IPS-18a (cell line): ENCODE measurements at regions not wholly inside any gene's neighbourhood (a gene's known extent, or its start where the extent isn't known, plus 50 kb on each side); places are given as distances from the start of the nearest gene placed in this dataset.

ENCODE experiments used
- H3K27ac ChIP-seq: one replicate; pipeline ENCODE4 v1.5.1; 2013; ENCODE audit warnings: low read length
- H3K27me3 ChIP-seq: one replicate; pipeline ENCODE4 v1.6.1; 2013; ENCODE audit warnings: mild to moderate bottlenecking, low read length; ENCODE audit not compliant: control insufficient read depth, insufficient read depth
- H3K36me3 ChIP-seq: one replicate; pipeline ENCODE4 v1.6.1; 2013; ENCODE audit warnings: low read depth, low read length; ENCODE audit not compliant: control insufficient read depth
- H3K4me1 ChIP-seq: one replicate; pipeline ENCODE4 v1.6.1; 2013; ENCODE audit warnings: low read depth, low read length; ENCODE audit not compliant: control insufficient read depth
- H3K4me3 ChIP-seq: one replicate; pipeline ENCODE4 v1.5.1; 2013; ENCODE audit warnings: low read length
- H3K9ac ChIP-seq: one replicate; pipeline ENCODE4 v1.6.1; 2013; ENCODE audit warnings: mild to moderate bottlenecking, low read length, moderate library complexity
- H3K9me3 ChIP-seq: one replicate; pipeline ENCODE4 v1.6.1; 2013; ENCODE audit warnings: low read depth, low read length; ENCODE audit not compliant: control insufficient read depth

DNA sequence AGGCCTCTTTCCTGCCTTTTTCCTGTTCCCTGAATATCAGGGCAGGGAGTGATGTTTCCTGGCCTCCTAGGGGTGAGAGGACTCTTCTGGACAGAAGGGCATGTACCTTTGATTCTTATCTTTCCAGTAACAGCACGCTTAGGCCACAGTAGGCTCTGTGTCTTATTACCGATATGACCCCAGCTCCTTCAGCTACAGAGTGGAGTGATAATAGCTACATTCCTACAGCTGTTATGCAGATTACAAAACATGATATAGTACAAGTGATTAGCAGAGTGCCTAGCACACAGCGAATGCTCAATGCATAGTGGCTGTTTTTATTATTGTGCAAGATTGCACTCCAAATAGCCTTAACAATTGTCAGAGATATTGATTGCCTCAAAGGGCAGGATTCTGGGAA lies 574.2 kb downstream of the CCSER2 start:
- Histone ChIP-seq H3K4me3 (no peak overlapping the region), H3K36me3 (no peaks in the 10 kb centered on the region), H3K27ac (no peak overlapping the region), H3K27me3 (no peaks in the 10 kb centered on the region), H3K9me3 (no peaks in the 10 kb centered on the region), H3K4me1 (peaks cover 3% of the 10 kb centered on the region), H3K9ac (no peak overlapping the region)

GRCh38 chr10:84903320-84903719 lies 574.9 kb downstream of the CCSER2 start:
- H3K9me3 ChIP-seq, result no peaks in the 10 kb centered on the region
- H3K4me3 ChIP-seq, result no peak overlapping the region
- no peaks in the 10 kb centered on the region for H3K36me3 ChIP-seq
- H3K9ac ChIP-seq, result no peak overlapping the region
- no peak overlapping the region for H3K27ac ChIP-seq
- no peaks in the 10 kb centered on the region for H3K27me3 ChIP-seq
- peaks cover 3% of the 10 kb centered on the region for H3K4me1 ChIP-seq

DNA sequence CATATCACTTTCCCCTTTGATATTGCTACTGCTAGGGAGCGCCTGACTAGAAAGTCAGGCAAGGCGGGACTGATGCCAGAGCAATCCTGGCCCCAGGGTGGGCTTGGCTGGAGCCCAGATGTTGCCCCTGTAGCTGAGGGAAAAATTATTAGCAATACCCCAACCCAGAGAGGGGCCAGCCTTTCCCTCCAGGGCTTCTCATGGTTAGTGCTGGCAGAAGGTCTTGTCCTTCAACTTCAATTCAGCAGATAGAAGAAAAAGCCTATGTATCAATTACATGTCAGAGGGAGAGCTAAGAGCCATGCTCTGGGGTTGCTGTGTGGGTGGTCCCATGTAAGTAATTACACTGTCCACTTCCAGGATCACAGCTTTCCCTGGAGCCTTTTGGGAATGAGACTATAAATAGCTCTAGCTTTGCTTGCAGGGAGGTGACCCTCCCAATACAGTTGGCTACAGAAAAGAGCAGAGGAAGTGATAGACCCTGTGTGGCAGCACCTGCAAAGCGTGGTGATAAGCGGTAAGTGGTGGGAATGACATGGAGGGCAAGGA lies 579.1 kb downstream of the CCSER2 start:
- H3K4me3 ChIP-seq, result no peak overlapping the region
- no peak overlapping the region for H3K27ac ChIP-seq
- H3K27me3 ChIP-seq, result no peaks in the 10 kb centered on the region
- no peaks in the 10 kb centered on the region for H3K9me3 ChIP-seq
- no peaks in the 10 kb centered on the region for H3K36me3 ChIP-seq
- no peak overlapping the region for H3K9ac ChIP-seq
- no peaks in the 10 kb centered on the region for H3K4me1 ChIP-seq

DNA sequence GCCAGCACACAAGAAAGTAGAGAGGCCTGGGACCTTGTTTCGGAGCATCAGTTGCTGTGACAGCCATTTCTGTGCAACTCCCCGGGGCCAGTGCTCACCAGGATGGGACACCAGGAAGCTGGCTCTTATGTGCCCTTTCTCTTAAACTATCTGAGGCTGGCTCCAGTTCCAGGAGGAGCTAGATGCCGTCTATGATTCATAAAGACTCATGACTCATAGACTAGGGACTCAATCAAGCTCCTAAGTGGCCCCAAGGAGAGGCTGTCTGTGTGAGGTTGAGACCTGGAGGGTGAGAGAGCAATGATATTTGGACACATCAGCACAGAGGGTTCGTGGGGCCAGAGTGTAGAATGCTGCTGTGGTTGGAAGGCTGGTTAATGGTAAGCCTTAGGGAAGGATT lies 580.1 kb downstream of the CCSER2 start:
- H3K4me3 ChIP-seq, result no peak overlapping the region
- no peaks in the 10 kb centered on the region for H3K36me3 ChIP-seq
- no peaks in the 10 kb centered on the region for H3K27me3 ChIP-seq
- no peaks in the 10 kb centered on the region for H3K9me3 ChIP-seq
- H3K4me1 ChIP-seq, result no peaks in the 10 kb centered on the region
- H3K9ac ChIP-seq, result no peak overlapping the region
- no peak overlapping the region for H3K27ac ChIP-seq

- H3K4me3 ChIP-seq, result no peak overlapping the region
- no peaks in the 10 kb centered on the region for H3K27me3 ChIP-seq
- H3K27ac ChIP-seq, result no peak overlapping the region
- H3K9ac ChIP-seq, result no peak overlapping the region
- H3K4me1 ChIP-seq, result no peaks in the 10 kb centered on the region
- H3K9me3 ChIP-seq, result peaks cover 3% of the 10 kb centered on the region
- no peaks in the 10 kb centered on the region for H3K36me3 ChIP-seq
Observed at GRCh38 chr10:84921701-84922100, 593.3 kb downstream of the CCSER2 start.

GRCh38 chr10:84924131-84924530 lies 595.7 kb downstream of the CCSER2 start:
- no peak overlapping the region for H3K4me3 ChIP-seq
- H3K27me3 ChIP-seq, result no peaks in the 10 kb centered on the region
- no peak overlapping the region for H3K27ac ChIP-seq
- H3K36me3 ChIP-seq, result no peaks in the 10 kb centered on the region
- no peak overlapping the region for H3K9ac ChIP-seq
- H3K4me1 ChIP-seq, result no peaks in the 10 kb centered on the region
- peaks cover under 1% of the 10 kb centered on the region for H3K9me3 ChIP-seq

GRCh38 chr10:84925495-84925894 lies 597.1 kb downstream of the CCSER2 start:
- no peaks in the 10 kb centered on the region for H3K27me3 ChIP-seq
- no peak overlapping the region for H3K4me3 ChIP-seq
- no peak overlapping the region for H3K9ac ChIP-seq
- no peaks in the 10 kb centered on the region for H3K36me3 ChIP-seq
- no peak overlapping the region for H3K27ac ChIP-seq
- no peaks in the 10 kb centered on the region for H3K4me1 ChIP-seq
- no peaks in the 10 kb centered on the region for H3K9me3 ChIP-seq

- H3K27me3 ChIP-seq, result no peaks in the 10 kb centered on the region
- no peaks in the 10 kb centered on the region for H3K4me1 ChIP-seq
- no peaks in the 10 kb centered on the region for H3K9me3 ChIP-seq
- H3K9ac ChIP-seq, result no peak overlapping the region
- H3K27ac ChIP-seq, result no peak overlapping the region
- H3K36me3 ChIP-seq, result no peaks in the 10 kb centered on the region
- H3K4me3 ChIP-seq, result no peak overlapping the region
Observed at GRCh38 chr10:84933402-84933801, 605.0 kb downstream of the CCSER2 start.

GRCh38 chr10:84935772-84936171 lies 607.4 kb downstream of the CCSER2 start:
- Histone ChIP-seq H3K4me3 (no peak overlapping the region), H3K27ac (no peak overlapping the region)

DNA sequence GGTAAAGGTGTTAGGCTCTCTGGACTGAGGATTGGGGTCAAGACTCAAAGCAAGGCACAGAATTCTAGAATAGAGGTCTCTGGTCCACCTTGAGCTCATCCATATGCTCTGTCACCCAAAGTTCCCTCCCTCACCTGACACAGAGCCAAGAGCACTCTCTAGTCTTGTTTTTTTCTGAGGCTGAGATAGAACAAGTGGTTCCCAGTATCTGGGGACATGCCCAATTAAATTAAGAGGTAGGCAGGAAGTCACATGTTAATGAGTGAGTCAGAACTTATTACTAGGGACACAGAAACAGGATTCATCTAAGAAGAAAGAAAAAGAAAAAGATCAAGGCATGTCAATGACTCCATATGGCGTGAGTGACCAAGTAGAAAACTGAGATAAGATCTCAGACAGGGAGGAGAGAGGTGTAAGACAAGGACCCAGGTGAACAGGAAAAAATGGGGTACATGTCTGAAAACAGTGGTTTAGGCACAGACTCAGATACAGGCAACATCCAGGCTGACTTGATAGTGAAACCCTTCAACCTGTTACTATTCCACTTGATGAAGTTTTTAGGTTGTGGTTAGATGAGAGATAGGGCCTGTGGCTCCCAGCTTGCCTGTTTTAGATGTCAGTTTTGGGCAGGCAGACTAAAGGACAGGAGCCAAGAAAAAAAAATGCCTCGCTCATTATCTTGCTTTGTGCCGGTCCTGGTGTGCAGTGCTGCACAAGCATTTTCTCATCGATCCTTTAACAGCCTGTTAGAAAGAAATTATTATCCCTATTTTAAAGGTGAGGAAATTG lies 609.9 kb downstream of the CCSER2 start:
- H3K4me1 ChIP-seq, result no peaks in the 10 kb centered on the region
- no peak overlapping the region for H3K4me3 ChIP-seq
- no peak overlapping the region for H3K9ac ChIP-seq
- H3K36me3 ChIP-seq, result no peaks in the 10 kb centered on the region
- no peaks in the 10 kb centered on the region for H3K9me3 ChIP-seq
- no peaks in the 10 kb centered on the region for H3K27me3 ChIP-seq
- no peak overlapping the region for H3K27ac ChIP-seq

More at GRCh38 chr10:84935772-84936171, 607.4 kb downstream of the CCSER2 start:
- H3K9ac ChIP-seq, result no peak overlapping the region
- no peaks in the 10 kb centered on the region for H3K4me1 ChIP-seq
- H3K36me3 ChIP-seq, result no peaks in the 10 kb centered on the region
- no peaks in the 10 kb centered on the region for H3K27me3 ChIP-seq
- no peaks in the 10 kb centered on the region for H3K9me3 ChIP-seq

- H3K4me3 ChIP-seq, result no peak overlapping the region
- no peak overlapping the region for H3K27ac ChIP-seq
- no peaks in the 10 kb centered on the region for H3K9me3 ChIP-seq
- no peak overlapping the region for H3K9ac ChIP-seq
- no peaks in the 10 kb centered on the region for H3K36me3 ChIP-seq
- H3K4me1 ChIP-seq, result no peaks in the 10 kb centered on the region
- no peaks in the 10 kb centered on the region for H3K27me3 ChIP-seq
Observed at GRCh38 chr10:84943541-84943940, 615.2 kb downstream of the CCSER2 start.

- Histone ChIP-seq H3K36me3 (no peaks in the 10 kb centered on the region), H3K27ac (no peak overlapping the region), H3K9me3 (no peaks in the 10 kb centered on the region), H3K4me3 (no peak overlapping the region), H3K9ac (no peak overlapping the region), H3K27me3 (no peaks in the 10 kb centered on the region), H3K4me1 (no peaks in the 10 kb centered on the region)
Observed at GRCh38 chr10:84944187-84944586, 615.8 kb downstream of the CCSER2 start.
